ENCODE measurements at regions not wholly inside any gene's neighbourhood (a gene's known extent, or its start where the extent isn't known, plus 50 kb on each side); places are given as distances from the start of the nearest gene placed in this dataset.
"Not testable (repeated sequence)": the region's sequence is repeated elsewhere in the genome, so short reads cannot be mapped to it uniquely, and the experiment has no call there.

- intact Hi-C loops (cut with DNase I; ENCODE audit: low total_unique reads), result no loop called here
- 87 to 100% methylated on average over 1 of the region's 1 CpG for WGBS, 2 donors
- no peak for DNase-seq (ENCODE audit: low spot score in 2 of 2)
- TF ChIP-seq CTCF (IDR thresholded peaks at IDR 0.05) (no peak), POLR2A (IDR thresholded peaks at IDR 0.05) (no peak)
- no peak overlapping the region for H3K4me3 ChIP-seq (ENCODE audit: low read depth, poor library complexity, severe bottlenecking)
Observed at GRCh38 chr10:33919244-33919643, 584.8 kb upstream of the NRP1 start.

- TF ChIP-seq CTCF (IDR thresholded peaks at IDR 0.05), result no peak
- no peak for TF ChIP-seq POLR2A (IDR thresholded peaks at IDR 0.05)
- DNase-seq (ENCODE audit: low spot score in 2 of 2), result no peak
- intact Hi-C loops (cut with DNase I; ENCODE audit: low total_unique reads), result no loop called here
Observed at GRCh38 chr10:33917069-33917780, 582.8 kb upstream of the NRP1 start.

GRCh38 chr10:33914746-33915145 lies 580.3 kb upstream of the NRP1 start:
- 95 to 97% methylated on average over 2 of the region's 2 CpGs for WGBS, 2 donors
- no peak for DNase-seq (ENCODE audit: low spot score in 2 of 2)
- no peak overlapping the region for H3K4me3 ChIP-seq (ENCODE audit: low read depth, poor library complexity, severe bottlenecking)
- intact Hi-C loops (cut with DNase I; ENCODE audit: low total_unique reads), result no loop called here
- TF ChIP-seq CTCF (IDR thresholded peaks at IDR 0.05) (no peak), POLR2A (IDR thresholded peaks at IDR 0.05) (no peak)

More at GRCh38 chr10:33917069-33917780, 582.8 kb upstream of the NRP1 start:
- no peak overlapping the region for H3K4me3 ChIP-seq (ENCODE audit: low read depth, poor library complexity, severe bottlenecking)
- WGBS, 2 donors, result 70 to 84% methylated on average over 8 of the region's 8 CpGs

DNA sequence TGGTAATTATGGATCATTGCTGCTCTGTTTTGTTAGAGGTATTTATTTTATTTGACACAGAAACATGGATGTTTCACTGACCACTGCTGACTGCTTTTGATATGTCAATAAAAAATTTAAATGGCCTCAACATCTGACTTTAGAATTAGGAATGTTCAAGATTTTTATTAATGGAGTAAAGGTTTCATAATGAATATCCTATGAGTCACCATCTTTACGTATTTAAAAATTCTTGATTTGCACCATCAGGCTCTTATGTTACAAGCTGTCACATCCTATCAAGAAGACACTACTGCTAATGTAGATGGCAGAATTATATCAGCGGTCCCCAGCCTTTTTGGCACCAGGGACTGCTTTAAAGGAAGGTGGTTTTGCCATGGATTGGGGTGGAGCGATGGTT lies 578.7 kb upstream of the NRP1 start:
- TF ChIP-seq POLR2A (IDR thresholded peaks at IDR 0.05), result no peak
- no peak for TF ChIP-seq CTCF (IDR thresholded peaks at IDR 0.05)
- no peak overlapping the region for H3K4me3 ChIP-seq (ENCODE audit: low read depth, poor library complexity, severe bottlenecking)
- DNase-seq (ENCODE audit: low spot score in 2 of 2), result no peak
- intact Hi-C loops (cut with DNase I; ENCODE audit: low total_unique reads), result no loop called here
- WGBS, 2 donors, result 87 to 89% methylated on average over 3 of the region's 3 CpGs

DNA sequence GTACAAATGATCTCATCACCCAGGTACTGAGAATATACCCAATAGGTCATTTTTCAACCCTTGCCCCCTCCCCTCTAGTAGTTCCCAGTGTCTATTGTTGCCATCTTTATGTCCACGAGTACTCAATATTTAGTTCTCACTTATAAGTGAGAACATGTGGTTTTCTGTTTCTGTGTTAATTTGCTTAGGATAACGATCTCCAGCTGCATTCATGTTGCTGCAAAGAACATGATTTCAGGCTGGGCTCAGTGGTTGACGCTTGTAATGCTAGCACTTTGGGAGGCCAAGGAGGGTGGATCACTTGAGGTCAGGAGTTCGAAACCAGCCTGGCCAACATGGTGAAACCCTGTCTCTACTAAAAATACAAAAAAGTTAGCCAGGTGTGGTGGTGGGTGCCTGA lies 575.0 kb upstream of the NRP1 start:
- DNase-seq (ENCODE audit: low spot score in 2 of 2); H3K4me3 ChIP-seq (ENCODE audit: low read depth, poor library complexity, severe bottlenecking); intact Hi-C loops (cut with DNase I; ENCODE audit: low total_unique reads): not testable (repeated sequence)
- 41 to 63% methylated on average over 4 of the region's 4 CpGs for WGBS, 2 donors

- no peak overlapping the region for H3K4me3 ChIP-seq (ENCODE audit: low read depth, poor library complexity, severe bottlenecking)
- intact Hi-C loops (cut with DNase I; ENCODE audit: low total_unique reads), result no loop called here
- no peak for TF ChIP-seq POLR2A (IDR thresholded peaks at IDR 0.05)
- no peak for TF ChIP-seq CTCF (IDR thresholded peaks at IDR 0.05)
- no peak for DNase-seq (ENCODE audit: low spot score in 2 of 2)
- 40 to 41% methylated on average over 2 of the region's 2 CpGs for WGBS, 2 donors
Observed at GRCh38 chr10:33901166-33901565, 566.7 kb upstream of the NRP1 start.
